H1 (cell line): ENCODE measurements at regions not wholly inside any gene's neighbourhood (a gene's known extent, or its start where the extent isn't known, plus 50 kb on each side); places are given as distances from the start of the nearest gene placed in this dataset.

Source experiments
- CTCF ChIA-PET: fragments of 300-600 bp; sonication (Branson Sonifier 250); formaldehyde crosslinking; loops from one replicate; lab custom pipeline; 2021; ENCODE audit not compliant: partially characterized antibody; lab: Charles Lee
- POLR2A ChIA-PET: fragments of 300-600 bp; sonication (Branson Sonifier 250); formaldehyde crosslinking; loops from one replicate; lab custom pipeline; 2021; ENCODE audit warnings: inconsistent platforms; ENCODE audit not compliant: partially characterized antibody; lab: Charles Lee
- DNase-seq, 2 experiments: peaks; one replicate each; pipeline versions ENCODE4 v3.0.0 to v3.0.0-alpha.2; 2010 to 2022; ENCODE audit warnings: low spot score in 2 of 2, low read depth in 1 of 2, mixed read lengths in 1 of 2
- FAIRE-seq: peaks from 2 replicates; lab custom pipeline; 2011; peaks lifted over from hg19 to GRCh38; lab: Jason Lieb, UNC
- H2AFZ ChIP-seq: 2 replicates; pipeline ENCODE4 v1.8.1; 2012; ENCODE audit warnings: low read length, inconsistent platforms
- H2AK5ac ChIP-seq: 2 replicates; pipeline ENCODE4 v1.6.1; 2013; ENCODE audit warnings: low read depth, low read length
- H2BK120ac ChIP-seq: replicated peaks from 2 replicates; pipeline ENCODE3; 2013; ENCODE audit warnings: low read depth, low read length, inconsistent platforms
- H2BK12ac ChIP-seq: 2 replicates; pipeline ENCODE4 v1.6.1; 2013; ENCODE audit warnings: low read depth, low read length
- H2BK15ac ChIP-seq: 2 replicates; pipeline ENCODE4 v1.6.1; 2013; ENCODE audit warnings: low read length
- H2BK20ac ChIP-seq: 2 replicates; pipeline ENCODE4 v1.6.1; 2013; ENCODE audit warnings: low read length
- H2BK5ac ChIP-seq: 2 replicates; pipeline ENCODE4 v1.6.1; 2013; ENCODE audit warnings: low read depth, low read length
- H3K14ac ChIP-seq: 2 replicates; pipeline ENCODE4 v1.6.1; 2013; ENCODE audit warnings: inconsistent platforms; ENCODE audit not compliant: insufficient read length
- H3K18ac ChIP-seq: 2 replicates; pipeline ENCODE4 v1.6.1; 2013; ENCODE audit warnings: low read length; ENCODE audit errors: extremely low read depth
- H3K23ac ChIP-seq: 2 replicates; pipeline ENCODE4 v1.6.1; 2013; ENCODE audit warnings: inconsistent platforms; ENCODE audit not compliant: insufficient read length
- H3K23me2 ChIP-seq: 2 replicates; pipeline ENCODE4 v1.6.1; 2013; ENCODE audit warnings: low read depth, low read length
- H3K27ac ChIP-seq: 2 replicates; pipeline ENCODE4 v1.6.1; 2011; ENCODE audit warnings: low read depth, low read length, inconsistent platforms
- H3K27me3 ChIP-seq, 4 experiments: replicated peaks in 1 of 4; 1 replicate in 1 of 4; 2 replicates in 3 of 4; pipeline versions ENCODE4 v1.6.1 to v1.8.1; 2011 to 2013; ENCODE audit warnings: low read length in 3 of 4, mild to moderate bottlenecking in 3 of 4, inconsistent platforms in 2 of 4, mixed read lengths in 2 of 4, moderate library complexity in 1 of 4; ENCODE audit not compliant: control insufficient read depth in 3 of 4, insufficient read depth in 3 of 4; ENCODE audit errors: extremely low read depth in 1 of 4
- H3K36me3 ChIP-seq, 4 experiments: 2 replicates each; pipeline versions ENCODE4 v1.6.1 to v1.8.1; 2011 to 2013; ENCODE audit warnings: mild to moderate bottlenecking in 4 of 4, low read length in 3 of 4, moderate library complexity in 2 of 4, control low read depth in 1 of 4, inconsistent platforms in 1 of 4; ENCODE audit not compliant: insufficient read depth in 4 of 4, control insufficient read depth in 2 of 4
- H3K4ac ChIP-seq: replicated peaks from 2 replicates; pipeline ENCODE3; 2013; ENCODE audit warnings: low read length, low read depth, mixed read lengths, inconsistent platforms; ENCODE audit not compliant: insufficient read length
- H3K4me1 ChIP-seq, 4 experiments: replicated peaks in 1 of 4; 1 replicate in 1 of 4; 2 replicates in 3 of 4; pipeline versions ENCODE4 v1.6.1 to v1.8.1; 2011 to 2013; ENCODE audit warnings: low read length in 3 of 4, inconsistent platforms in 2 of 4, mixed read lengths in 1 of 4; ENCODE audit not compliant: insufficient read depth in 4 of 4, control insufficient read depth in 3 of 4
- H3K4me2 ChIP-seq, 2 experiments: 2 replicates each; pipeline versions ENCODE4 v1.6.1 to v1.8.1; 2011 to 2013; ENCODE audit warnings: low read depth in 2 of 2, low read length in 2 of 2, control low read depth in 1 of 2, inconsistent platforms in 1 of 2, mild to moderate bottlenecking in 1 of 2; ENCODE audit not compliant: insufficient read depth in 1 of 2
- H3K4me3 ChIP-seq, 4 experiments: fragments of 200-600, 300-600 bp in 1 of 4; sonication (generic), shearing (Covaris generic), sonication (Bioruptor Twin) in 1 of 4; 2 replicates each; pipeline versions ENCODE4 v1.5.1 to v1.8.1; 2011 to 2016; ENCODE audit warnings: low read length in 4 of 4, low read depth in 3 of 4, control low read depth in 2 of 4, inconsistent platforms in 2 of 4, mild to moderate bottlenecking in 2 of 4, mixed read lengths in 1 of 4, moderate library complexity in 1 of 4; ENCODE audit not compliant: insufficient read depth in 2 of 4; ENCODE audit errors: extremely low read depth in 1 of 4
- H3K56ac ChIP-seq: replicated peaks from 2 replicates; pipeline ENCODE3; 2013; ENCODE audit warnings: low read depth, mild to moderate bottlenecking, mixed read lengths, low read length, inconsistent platforms; ENCODE audit not compliant: insufficient read length
- H3K79me1 ChIP-seq: 2 replicates; pipeline ENCODE4 v1.6.1; 2013; ENCODE audit warnings: low read depth, low read length, control low read depth
- H3K79me2 ChIP-seq, 2 experiments: 2 replicates each; pipeline versions ENCODE4 v1.6.1 to v1.8.1; 2012 to 2013; ENCODE audit warnings: low read length in 2 of 2, mild to moderate bottlenecking in 2 of 2, inconsistent platforms in 1 of 2; ENCODE audit not compliant: insufficient read depth in 2 of 2, control insufficient read depth in 1 of 2
- H3K9ac ChIP-seq, 4 experiments: replicated peaks in 1 of 4; 1 replicate in 1 of 4; 2 replicates in 3 of 4; pipeline versions ENCODE4 v1.6.1 to v1.8.1; 2011 to 2013; ENCODE audit warnings: low read depth in 3 of 4, low read length in 3 of 4, control low read depth in 2 of 4, mild to moderate bottlenecking in 2 of 4, moderate library complexity in 2 of 4, inconsistent platforms in 1 of 4; ENCODE audit errors: extremely low read depth in 1 of 4
- H3K9me3 ChIP-seq, 2 experiments: 2 replicates each; pipeline versions ENCODE4 v1.6.1 to v1.8.1; 2012 to 2013; ENCODE audit warnings: mild to moderate bottlenecking in 2 of 2, moderate library complexity in 2 of 2, control low read depth in 1 of 2, inconsistent platforms in 1 of 2, low read depth in 1 of 2, low read length in 1 of 2, mixed read lengths in 1 of 2; ENCODE audit not compliant: insufficient read depth in 2 of 2
- H4K20me1 ChIP-seq, 2 experiments: replicated peaks in 1 of 2; 2 replicates each; pipeline versions ENCODE3 to v1.8.1; 2011 to 2013; ENCODE audit warnings: inconsistent platforms in 2 of 2, low read length in 2 of 2, mild to moderate bottlenecking in 1 of 2; ENCODE audit not compliant: insufficient read depth in 2 of 2, control insufficient read depth in 1 of 2
- H4K5ac ChIP-seq: 2 replicates; pipeline ENCODE4 v1.6.1; 2013; ENCODE audit warnings: low read length, low read depth, mixed read lengths, inconsistent platforms; ENCODE audit not compliant: insufficient read length
- H4K8ac ChIP-seq: 2 replicates; pipeline ENCODE4 v1.8.0; 2013; ENCODE audit warnings: mild to moderate bottlenecking, moderate library complexity, low read length, inconsistent platforms; ENCODE audit not compliant: insufficient read depth; ENCODE audit errors: extremely low read depth
- H4K91ac ChIP-seq: replicated peaks from 2 replicates; pipeline ENCODE3; 2013; ENCODE audit warnings: low read length, mixed read lengths, inconsistent platforms; ENCODE audit not compliant: insufficient read length
- ATF2 ChIP-seq: IDR thresholded peaks from 2 replicates; pipeline ENCODE4 v1.6.1; 2012; ENCODE audit warnings: low read length, inconsistent platforms
- BCL11A ChIP-seq, 2 experiments: IDR thresholded peaks; one replicate each; pipeline ENCODE4 v1.6.1; 2011; ENCODE audit warnings: low read depth in 2 of 2, low read length in 2 of 2, mild to moderate bottlenecking in 2 of 2
- BRCA1 ChIP-seq: IDR thresholded peaks from 2 replicates; pipeline ENCODE4 v1.6.1; 2012; ENCODE audit warnings: low read depth, low read length, improper control_type of control experiment
- CHD1 ChIP-seq: IDR thresholded peaks from 2 replicates; pipeline ENCODE4 v1.6.1; 2012; ENCODE audit warnings: low read depth, low read length, improper control_type of control experiment
- EGR1 ChIP-seq: IDR thresholded peaks from 2 replicates; pipeline ENCODE4 v1.6.1; 2011; ENCODE audit warnings: low read depth, low read length, borderline replicate concordance
- GABPA ChIP-seq: IDR thresholded peaks from 2 replicates; pipeline ENCODE4 v1.6.1; 2011; ENCODE audit warnings: mild to moderate bottlenecking, low read length, moderate library complexity, borderline replicate concordance; ENCODE audit not compliant: insufficient read depth
- POU5F1 ChIP-seq: IDR thresholded peaks from 2 replicates; pipeline ENCODE4 v1.6.1; 2011; ENCODE audit warnings: low read depth, mild to moderate bottlenecking, low read length, moderate library complexity
- RAD21 ChIP-seq, 2 experiments: IDR thresholded peaks in 1 of 2; conservative IDR thresholded peaks in 1 of 2; 2 replicates each; pipeline ENCODE4 v1.6.1; 2011; ENCODE audit warnings: low read depth in 2 of 2, low read length in 2 of 2, improper control_type of control experiment in 1 of 2, inconsistent platforms in 1 of 2, mild to moderate bottlenecking in 1 of 2, moderate library complexity in 1 of 2
- RBBP5 ChIP-seq: IDR thresholded peaks from 2 replicates; pipeline ENCODE4 v1.7.1; 2012; ENCODE audit warnings: low read depth, mild to moderate bottlenecking, inconsistent platforms, low read length, moderate library complexity, borderline replicate concordance
- SIRT6 ChIP-seq: IDR thresholded peaks from one replicate; pipeline ENCODE4 v1.7.1; 2012; ENCODE audit warnings: low read length, inconsistent platforms
- SIX5 ChIP-seq: IDR thresholded peaks from 2 replicates; pipeline ENCODE4 v1.6.1; 2011; ENCODE audit warnings: mild to moderate bottlenecking, low read depth, low read length
- TEAD4 ChIP-seq: IDR thresholded peaks from 2 replicates; pipeline ENCODE4 v1.6.1; 2012; ENCODE audit warnings: low read depth, low read length, inconsistent platforms, mixed read lengths
- WGBS, 2 experiments: shearing (Covaris generic) in 1 of 2; methylation state at CpG; one replicate each; pipeline versions ENCODE4 v1.1.6 to v1.1.7; 2013 to 2015; ENCODE audit warnings: low lambda C conversion rate in 2 of 2, mixed read lengths in 2 of 2, inconsistent platforms in 1 of 2, low coverage in 1 of 2, missing lambda C conversion rate in 1 of 2; ENCODE audit not compliant: insufficient replicate concordance in 2 of 2, insufficient coverage in 1 of 2, insufficient read length in 1 of 2; ENCODE audit errors: extremely low coverage in 1 of 2, missing lambda C conversion rate in 1 of 2; 5-methylcytosine and 5-hydroxymethylcytosine counted together

- no peak overlapping the region for H2BK5ac ChIP-seq
- H4K91ac ChIP-seq: no peak overlapping the region
- H3K23me2 ChIP-seq: peaks cover 2% of the 10 kb centered on the region; the same call in 1 of the 2 replicates
- no peak overlapping the region for H3K56ac ChIP-seq
- FAIRE-seq (no peak), DNase-seq (no peak)
- no peak overlapping the region for H2AFZ ChIP-seq
- H3K27me3 ChIP-seq: no peaks in the 10 kb centered on the region
- no peak overlapping the region for H3K4me2 ChIP-seq
- H2BK20ac ChIP-seq: no peak overlapping the region
- H3K18ac ChIP-seq: no peak overlapping the region
- no peaks in the 10 kb centered on the region for H3K4me1 ChIP-seq
- no peaks in the 10 kb centered on the region for H3K79me2 ChIP-seq
- H3K23ac ChIP-seq: no peak overlapping the region
- 0 out of 2 replicates have a peak overlapping the region, but pooled peaks have one; percentile 2 for H2BK12ac ChIP-seq
- no peaks in the 10 kb centered on the region for H3K36me3 ChIP-seq
- no peak overlapping the region for H3K14ac ChIP-seq
- no peak overlapping the region for H2BK120ac ChIP-seq
- H4K8ac ChIP-seq: no peak overlapping the region
- POLR2A ChIA-PET: interaction anchor here (0.7 kb wide), 1 partner anchor 652 kb away, joined by 3 read pairs; no protein-coding TSS in a partner anchor
- no peak overlapping the region for H4K5ac ChIP-seq
- no peaks in the 10 kb centered on the region for H4K20me1 ChIP-seq
- no peak overlapping the region for H2BK15ac ChIP-seq
- 0 out of 2 replicates have a peak overlapping the region, but pooled peaks have one; percentile 60 for H2AK5ac ChIP-seq
- no peak overlapping the region for H3K4ac ChIP-seq
- H3K27ac ChIP-seq: no peak overlapping the region
- 88% methylated on average over 6 of the region's 8 CpGs; no CpG with 5 or more reads in 1 of the 2 experiments for WGBS, 2 experiments
- H3K4me3 ChIP-seq: no peak overlapping the region
- no peaks in the 10 kb centered on the region for H3K79me1 ChIP-seq
- H3K9ac ChIP-seq: no peak overlapping the region
- no peaks in the 10 kb centered on the region for H3K9me3 ChIP-seq
- CTCF ChIA-PET: interaction anchor here (0.5 to 0.6 kb wide), 4 partner anchors 60 to 1072 kb away, joined by 3 to 4 read pairs (median 3); no protein-coding TSS in a partner anchor
- TF ChIP-seq EGR1 (no peak), BRCA1 (no peak), BCL11A (IDR thresholded peaks at IDR 0.05; ENCODE audit: low read depth in 2 of 2, low read length in 2 of 2) (no peak), ATF2 (no peak), SIX5 (no peak), SIRT6 (no peak), RBBP5 (no peak), POU5F1 (no peak), TEAD4 (no peak), RAD21 (IDR thresholded peaks at IDR 0.05 in 1 of 2, conservative IDR thresholded peaks at IDR 0.05 in 1 of 2; ENCODE audit: low read depth in 2 of 2, low read length in 2 of 2) (no peak), GABPA (no peak), CHD1 (no peak)
Observed at GRCh38 chr16:9197957-9198661, 106.7 kb downstream of the HAPSTR1 start.
